ENCODE measurements at regions not wholly inside any gene's neighbourhood (a gene's known extent, or its start where the extent isn't known, plus 50 kb on each side); places are given as distances from the start of the nearest gene placed in this dataset.

GRCh38 chr14:104510216-104510615, 69.3 kb upstream of the C14orf180 start:
- TF ChIP-seq POLR2A (IDR thresholded peaks at IDR 0.05) = no peak
- no peak for TF ChIP-seq CTCF (IDR thresholded peaks at IDR 0.05)

All from adrenal gland (tissue), 5 donors.